A549 (cell line): ENCODE measurements at regions not wholly inside any gene's neighbourhood (a gene's known extent, or its start where the extent isn't known, plus 50 kb on each side); places are given as distances from the start of the nearest gene placed in this dataset.

Experiments used
- ATAC-seq, 2 experiments: fragments of 200-7000 bp in 1 of 2; fragments of >200 bp in 1 of 2; cut with Nextera tagmentation in 1 of 2; cut with Tn5 transposase in 1 of 2; 3 replicates each; pipeline versions ENCODE4 v1.8.0 to v1.9.1; 2018 to 2020; ENCODE audit warnings: mild to moderate bottlenecking in 1 of 2, moderate library complexity in 1 of 2
- CTCF ChIA-PET: fragments of 300-600 bp; sonication (Branson Sonifier 250); formaldehyde crosslinking; extraction: SDS; loops from one replicate; lab custom pipeline; 2021; ENCODE audit warnings: antibody characterized with exemption, inconsistent platforms; lab: Yijun Ruan, JAX
- POLR2A ChIA-PET: fragments of 350-600 bp; formaldehyde crosslinking; extraction: SDS; loops from one replicate; lab custom pipeline; 2021; ENCODE audit warnings: antibody characterized with exemption, inconsistent platforms; lab: Yijun Ruan, JAX
- DNase-seq, 2 experiments: peaks; one replicate each; pipeline versions ENCODE4 v3.0.0 to v3.0.0-alpha.2; 2011 to 2016; ENCODE audit warnings: low read depth in 1 of 2, low spot score in 1 of 2
- FAIRE-seq: peaks from 2 replicates; lab custom pipeline; 2011; peaks lifted over from hg19 to GRCh38; lab: Jason Lieb, UNC
- H3K27ac ChIP-seq, 2 experiments: fragments of >200 bp; sonication (Bioruptor Twin); formaldehyde crosslinking; 3 replicates each; pipeline ENCODE4 v1.5.1; 2016 to 2017
- H3K4me1 ChIP-seq: fragments of >200 bp; sonication (Bioruptor Twin); formaldehyde crosslinking; 3 replicates; pipeline ENCODE4 v1.6.1; 2016
- H3K4me2 ChIP-seq: fragments of >200 bp; sonication (Bioruptor Twin); formaldehyde crosslinking; 3 replicates; pipeline ENCODE4 v1.6.1; 2016
- H3K4me3 ChIP-seq: fragments of >200 bp; sonication (Bioruptor Twin); formaldehyde crosslinking; 3 replicates; pipeline ENCODE4 v1.5.1; 2016
- H3K9me3 ChIP-seq: fragments of >200 bp; sonication (Bioruptor Twin); formaldehyde crosslinking; 3 replicates; pipeline ENCODE4 v1.6.1; 2016
- BCL3 ChIP-seq: fragments of >200 bp; sonication (Bioruptor Twin); formaldehyde crosslinking; IDR thresholded peaks from 3 replicates; pipeline ENCODE4 v1.6.1; 2016
- BHLHE40 ChIP-seq: IDR thresholded peaks from 2 replicates; pipeline ENCODE4 v1.6.1; 2012; ENCODE audit warnings: low read depth, low read length, inconsistent platforms
- CHD4 ChIP-seq: fragments of 200-600 bp; sonication (generic); IDR thresholded peaks from 2 replicates; pipeline ENCODE4 v1.6.1; 2016; ENCODE audit warnings: antibody characterized with exemption, mild to moderate bottlenecking, borderline replicate concordance
- CTCF ChIP-seq: fragments of >200 bp; sonication (Bioruptor Twin); formaldehyde crosslinking; IDR thresholded peaks from 3 replicates; pipeline ENCODE4 v1.5.1; 2016
- EHF ChIP-seq: fragments of 250-450 bp; sonication (Bioruptor Pico); IDR thresholded peaks from 2 replicates; pipeline ENCODE4 v1.5.0; 2020; ENCODE audit warnings: mild to moderate bottlenecking
- EHMT2 ChIP-seq: fragments of 200-600 bp; sonication (generic); IDR thresholded peaks from 2 replicates; pipeline ENCODE4 v1.6.1; 2016; ENCODE audit warnings: antibody characterized with exemption, low read depth, mild to moderate bottlenecking, moderate library complexity
- ESRRA ChIP-seq: fragments of 150-350 bp; IDR thresholded peaks from 2 replicates; pipeline ENCODE4 v1.6.1; 2014; ENCODE audit warnings: mild to moderate bottlenecking, low read length, borderline replicate concordance
- FOXS1 ChIP-seq: fragments of 250-450 bp; sonication (Bioruptor Pico); IDR thresholded peaks from 2 replicates; pipeline ENCODE4 v1.5.0; 2020; ENCODE audit warnings: mild to moderate bottlenecking, moderate library complexity
- HDAC2 ChIP-seq: fragments of 200-600 bp; sonication (generic); IDR thresholded peaks from 2 replicates; pipeline ENCODE4 v1.6.1; 2016
- HEYL ChIP-seq: fragments of 250-450 bp; sonication (Bioruptor Pico); IDR thresholded peaks from 2 replicates; pipeline ENCODE4 v1.8.0; 2021; ENCODE audit warnings: mild to moderate bottlenecking, moderate library complexity
- HOXB13 ChIP-seq: fragments of 250-450 bp; sonication (Bioruptor Pico); IDR thresholded peaks from 2 replicates; pipeline ENCODE4 v1.5.0; 2020; ENCODE audit warnings: low read depth, mild to moderate bottlenecking, moderate library complexity
- JUN ChIP-seq, 2 experiments: fragments of >200 bp; sonication (Bioruptor Twin); formaldehyde crosslinking; IDR thresholded peaks; 2 replicates in 1 of 2; 3 replicates in 1 of 2; pipeline ENCODE4 v1.6.1; 2016 to 2017
- KDM1A ChIP-seq: fragments of 200-600 bp; sonication (generic); IDR thresholded peaks from 2 replicates; pipeline ENCODE4 v1.6.1; 2016; ENCODE audit warnings: low read depth, mild to moderate bottlenecking
- KDM5A ChIP-seq: fragments of 200-600 bp; sonication (generic); IDR thresholded peaks from 2 replicates; pipeline ENCODE4 v1.6.1; 2016; ENCODE audit warnings: antibody characterized with exemption, mild to moderate bottlenecking
- MAFK ChIP-seq: fragments of 450-650 bp; IDR thresholded peaks from 2 replicates; pipeline ENCODE4 v1.6.1; 2014; ENCODE audit not compliant: partially characterized antibody
- MAZ ChIP-seq: fragments of 150-350 bp; IDR thresholded peaks from 2 replicates; pipeline ENCODE4 v1.6.1; 2014; ENCODE audit warnings: antibody characterized with exemption, low read depth, low read length, borderline replicate concordance
- NFE2L2 ChIP-seq: fragments of 150-350 bp; conservative IDR thresholded peaks from 2 replicates; pipeline ENCODE4 v1.6.1; 2014; ENCODE audit warnings: low read length
- NR3C1 ChIP-seq: fragments of >200 bp; sonication (Bioruptor Twin); formaldehyde crosslinking; IDR thresholded peaks from 3 replicates; pipeline ENCODE4 v1.6.1; 2017
- POLR2A ChIP-seq: IDR thresholded peaks from 2 replicates; pipeline ENCODE4 v1.6.1; 2012; ENCODE audit warnings: mild to moderate bottlenecking, low read length
- POLR2AphosphoS2 ChIP-seq: conservative IDR thresholded peaks from 2 replicates; pipeline ENCODE4 v1.6.1; 2012; ENCODE audit warnings: low read length, improper control_type of control experiment, inconsistent platforms
- RARB ChIP-seq: fragments of 250-450 bp; sonication (Bioruptor Pico); IDR thresholded peaks from 2 replicates; pipeline ENCODE4 v1.8.0; 2021; ENCODE audit warnings: mild to moderate bottlenecking, moderate library complexity
- RCOR1 ChIP-seq: fragments of 150-350 bp; IDR thresholded peaks from 2 replicates; pipeline ENCODE4 v1.6.1; 2014; ENCODE audit warnings: antibody characterized with exemption, low read length, low read depth
- SMC3 ChIP-seq: fragments of >200 bp; sonication (Bioruptor Twin); formaldehyde crosslinking; IDR thresholded peaks from 3 replicates; pipeline ENCODE4 v1.6.1; 2018; ENCODE audit warnings: inconsistent platforms
- SREBF2 ChIP-seq: fragments of 450-650 bp; IDR thresholded peaks from 2 replicates; pipeline ENCODE4 v1.6.1; 2014; ENCODE audit warnings: mild to moderate bottlenecking, moderate library complexity
- USF2 ChIP-seq: fragments of 450-650 bp; IDR thresholded peaks from 2 replicates; pipeline ENCODE4 v1.6.1; 2014; ENCODE audit warnings: antibody characterized with exemption
- ZNF302 ChIP-seq: fragments of 250-450 bp; sonication (Bioruptor Pico); IDR thresholded peaks from 2 replicates; pipeline ENCODE4 v1.9.0; 2021; ENCODE audit warnings: inconsistent platforms, mild to moderate bottlenecking, moderate library complexity
- WGBS: methylation state at CpG from one replicate; pipeline ENCODE4 v1.1.6; 2017; ENCODE audit errors: missing lambda C conversion rate; 5-methylcytosine and 5-hydroxymethylcytosine counted together

GRCh38 chr7:344608-344994 is 54.6 kb downstream of the FOXL3 start (continued):
- TF ChIP-seq RCOR1 (no peak), MAFK (no peak), BCL3 (no peak), POLR2A (no peak), CHD4 (no peak), SREBF2 (no peak)
- TF ChIP-seq, all 56 proteins: peak for 0

- ChIA-PET CTCF (interaction anchor here (0.8 to 5.1 kb wide), 2 partner anchors 13 to 14 kb away, joined by 4 to 22 read pairs; no protein-coding TSS in a partner anchor), POLR2A (no interaction called here)
- ATAC-seq (no peak), FAIRE-seq (no peak), DNase-seq (no peak)
- WGBS = 79% methylated on average over 50 of the region's 60 CpGs
- H3K9me3 ChIP-seq = no peaks in the 10 kb centered on the region
- no peak for TF ChIP-seq POLR2AphosphoS2
- no peak for TF ChIP-seq USF2
- TF ChIP-seq MAZ = no peak
- no peak for TF ChIP-seq CHD4
- no peak for TF ChIP-seq EHMT2
- TF ChIP-seq JUN (IDR thresholded peaks at IDR 0.05) = no peak
- no peak for TF ChIP-seq BHLHE40
- TF ChIP-seq CTCF = no peak
- no peak for TF ChIP-seq HOXB13 (CRISPR knock-in tag)
- no peak for TF ChIP-seq BCL3
- no peak for TF ChIP-seq ZNF302 (CRISPR knock-in tag)
- no peak for TF ChIP-seq HEYL (CRISPR knock-in tag)
- no peak for TF ChIP-seq FOXS1 (CRISPR knock-in tag)
- TF ChIP-seq NR3C1 = no peak
- H3K27ac ChIP-seq = no peak overlapping the region
- no peak overlapping the region for H3K4me2 ChIP-seq
- no peak overlapping the region for H3K4me3 ChIP-seq
- no peaks in the 10 kb centered on the region for H3K4me1 ChIP-seq
Measured at GRCh38 chr7:346116-346898, 56.3 kb downstream of the FOXL3 start.

- no peak overlapping the region for H3K4me3 ChIP-seq
- no peak for FAIRE-seq
- WGBS = 76% methylated on average over 19 of the region's 20 CpGs
- no peak overlapping the region for H3K4me2 ChIP-seq
- TF ChIP-seq JUN (IDR thresholded peaks at IDR 0.05) = no peak
- TF ChIP-seq NFE2L2 = no peak
- no peak for TF ChIP-seq POLR2AphosphoS2
- TF ChIP-seq RARB (CRISPR knock-in tag) = no peak
- no peak for TF ChIP-seq EHF
- no peak for TF ChIP-seq HDAC2
- TF ChIP-seq SMC3 = no peak
- no peak for TF ChIP-seq KDM5A
- no peak for TF ChIP-seq ESRRA
- TF ChIP-seq BHLHE40 = no peak
- no peak for TF ChIP-seq KDM1A
- no peak for TF ChIP-seq EHMT2
- TF ChIP-seq HOXB13 (CRISPR knock-in tag) = no peak
- ATAC-seq = no peak
- ChIA-PET POLR2A (no interaction called here), CTCF (interaction anchor here (0.8 to 1.8 kb wide), 3 partner anchors 14 to 290 kb away, joined by 3 to 4 read pairs (median 4); no protein-coding TSS in a partner anchor)
- no peak for DNase-seq
- no peaks in the 10 kb centered on the region for H3K9me3 ChIP-seq
- no peak overlapping the region for H3K27ac ChIP-seq
- H3K4me1 ChIP-seq = no peaks in the 10 kb centered on the region
Measured at GRCh38 chr7:347001-347590, 57.1 kb downstream of the FOXL3 start.
